GM21717 (cell line): ENCODE measurements at regions not wholly inside any gene's neighbourhood (a gene's known extent, or its start where the extent isn't known, plus 50 kb on each side); places are given as distances from the start of the nearest gene placed in this dataset.
"Not testable (repeated sequence)": the region's sequence is repeated elsewhere in the genome, so short reads cannot be mapped to it uniquely, and the experiment has no call there.

Source experiments
- ATAC-seq: cut with Tn5 transposase; IDR thresholded peaks from one replicate; pipeline ENCODE4 v1.9.1; 2021; ENCODE audit warnings: mild to moderate bottlenecking, moderate library complexity; ENCODE audit not compliant: unreplicated experiment

DNA sequence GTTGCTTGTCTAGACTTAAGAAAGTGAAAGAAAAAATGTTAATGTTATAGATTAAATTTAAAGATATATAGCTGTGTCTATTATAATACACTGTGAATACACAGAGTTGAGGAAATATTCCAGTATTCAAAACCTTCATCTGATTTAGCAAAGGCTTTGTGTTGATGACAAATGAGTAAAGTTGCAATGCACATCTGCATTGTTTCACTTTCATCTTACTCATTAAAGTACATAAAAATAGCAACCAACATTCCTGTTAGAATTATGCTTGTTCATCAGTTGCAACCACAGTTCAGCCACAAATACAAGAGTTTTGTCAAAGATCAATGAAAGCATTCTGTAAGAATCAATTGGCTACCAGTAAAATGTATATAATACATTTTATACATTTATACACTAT, 346.4 kb upstream of the SLC7A11 start:
- no peak for ATAC-seq

DNA sequence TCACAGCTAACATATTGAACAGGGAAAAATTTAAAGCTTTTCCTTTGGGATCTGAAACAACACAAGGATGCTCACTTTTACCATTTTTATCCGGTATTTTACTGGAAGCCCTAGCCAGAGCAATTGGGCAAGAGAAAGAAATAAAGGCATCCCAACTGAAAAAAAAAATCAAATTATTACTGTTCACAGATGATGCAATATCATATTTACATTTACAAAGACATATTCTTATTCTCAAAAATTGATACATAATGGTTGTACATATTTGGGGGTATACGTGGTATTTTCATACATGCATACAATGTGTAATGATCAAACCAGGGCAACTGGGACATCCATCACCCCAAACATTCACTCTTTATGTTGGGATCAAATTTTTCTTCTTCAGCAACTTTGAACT, 337.0 kb upstream of the SLC7A11 start:
- ATAC-seq, result no peak

DNA sequence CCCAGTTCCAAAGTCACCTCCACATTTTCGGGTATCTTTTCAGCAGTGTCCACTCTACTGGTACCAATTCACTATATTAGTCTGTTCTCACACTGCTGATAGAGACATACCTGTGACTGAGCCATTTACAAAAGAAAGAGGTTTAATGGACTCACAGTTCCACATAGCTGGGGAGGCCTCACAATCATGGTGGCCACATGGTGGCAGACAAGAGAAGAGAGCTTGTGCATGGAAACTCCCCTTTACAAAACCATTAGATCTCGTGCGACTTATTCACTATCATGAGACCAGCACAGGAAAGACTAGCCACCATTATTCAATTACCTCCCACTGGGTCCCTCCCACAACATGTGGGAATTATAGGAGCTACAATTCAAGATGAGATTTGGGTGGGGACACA, 335.7 kb upstream of the SLC7A11 start:
- not testable (repeated sequence) for ATAC-seq

DNA sequence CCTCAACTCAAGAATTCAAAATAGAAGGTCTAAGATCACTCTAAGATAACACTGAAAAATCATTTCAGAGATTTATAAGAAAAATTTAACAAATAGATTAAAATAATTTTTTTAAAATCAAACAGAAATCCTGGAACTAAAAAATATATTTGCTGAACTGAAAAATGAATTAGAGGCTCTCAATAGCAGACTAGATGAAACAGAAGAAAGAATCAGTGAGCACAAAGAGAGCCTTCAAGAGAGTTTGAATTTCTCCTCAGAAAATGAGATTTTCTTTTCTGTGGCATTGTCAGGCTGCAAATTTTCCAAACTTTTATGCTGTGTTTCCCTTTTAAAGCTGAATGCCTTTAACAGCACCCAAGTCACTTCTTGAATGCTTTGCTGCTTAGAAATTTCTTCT, 335.0 kb upstream of the SLC7A11 start:
- ATAC-seq, result no peak

DNA sequence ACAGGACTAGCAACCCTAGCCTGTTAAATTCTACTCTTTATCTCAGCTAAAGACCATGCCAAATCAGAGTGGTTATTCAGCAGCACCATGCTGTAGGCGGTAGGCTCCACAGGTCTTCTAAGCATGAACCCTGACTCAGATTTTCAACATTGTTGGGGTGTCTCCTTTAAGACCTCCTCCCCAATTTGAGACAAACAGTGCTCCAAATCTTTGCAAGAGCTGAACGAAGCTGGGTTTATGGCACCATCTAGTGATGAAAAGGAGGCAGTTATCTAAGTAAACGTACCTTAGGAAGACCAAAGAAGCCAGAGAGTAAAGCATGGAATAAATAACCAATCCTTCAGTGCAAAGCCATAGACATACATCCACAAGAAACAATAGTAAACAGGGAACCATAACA, 334.5 kb upstream of the SLC7A11 start:
- ATAC-seq, result no peak

DNA sequence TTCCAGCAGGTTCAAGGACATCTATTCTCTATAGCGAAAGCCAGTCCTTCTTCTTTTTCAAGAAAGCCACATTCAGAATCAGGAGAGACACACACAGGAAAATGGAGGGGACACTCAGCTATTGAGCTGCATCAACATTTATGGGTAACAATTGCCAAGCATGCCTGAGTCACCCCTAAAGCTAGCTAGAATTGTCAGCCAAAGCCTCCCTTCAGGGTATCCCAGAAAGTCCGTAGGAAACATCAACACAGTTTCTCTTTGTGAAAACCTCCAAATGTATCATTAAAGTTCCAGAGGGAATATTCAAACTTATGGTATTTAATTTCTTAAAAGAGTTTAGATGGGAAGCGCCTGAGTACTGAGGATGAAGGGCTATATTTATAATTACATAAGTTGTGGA, 331.1 kb upstream of the SLC7A11 start:
- no peak for ATAC-seq

DNA sequence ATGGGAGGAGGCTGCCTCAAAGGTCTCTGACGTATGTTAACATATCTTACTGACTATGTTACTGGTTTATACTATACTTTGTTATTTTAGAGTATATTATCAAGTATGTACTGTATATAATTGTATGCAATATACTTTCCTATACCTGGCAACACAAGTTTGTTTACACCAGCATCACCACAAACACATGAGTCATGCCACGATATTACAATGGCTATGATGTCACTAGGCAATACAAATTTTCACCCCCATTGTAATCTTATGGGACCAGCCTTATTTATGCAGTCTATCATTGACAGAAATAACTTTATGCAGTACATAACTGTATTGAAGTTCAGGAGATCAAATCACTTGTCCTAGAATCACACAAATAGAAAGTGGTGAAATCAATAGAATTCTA, 329.9 kb upstream of the SLC7A11 start:
- ATAC-seq, result no peak

DNA sequence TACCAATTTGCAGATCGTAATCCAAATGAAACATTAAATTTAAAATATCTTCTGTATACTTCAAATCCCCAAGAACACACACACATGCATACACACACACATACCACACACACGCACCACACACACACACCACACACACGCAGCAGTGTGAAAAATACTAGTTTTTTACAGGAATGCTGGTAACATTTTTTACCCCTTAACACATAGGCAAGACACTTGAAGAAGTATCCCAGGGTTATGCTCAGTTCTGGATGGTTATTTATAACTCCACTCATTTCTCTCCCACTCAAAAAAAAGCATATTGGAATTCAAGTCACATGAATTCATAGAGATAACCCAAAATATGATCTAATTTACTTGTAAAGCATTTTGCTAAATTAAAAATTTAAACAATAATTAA, 325.5 kb upstream of the SLC7A11 start:
- no peak for ATAC-seq

DNA sequence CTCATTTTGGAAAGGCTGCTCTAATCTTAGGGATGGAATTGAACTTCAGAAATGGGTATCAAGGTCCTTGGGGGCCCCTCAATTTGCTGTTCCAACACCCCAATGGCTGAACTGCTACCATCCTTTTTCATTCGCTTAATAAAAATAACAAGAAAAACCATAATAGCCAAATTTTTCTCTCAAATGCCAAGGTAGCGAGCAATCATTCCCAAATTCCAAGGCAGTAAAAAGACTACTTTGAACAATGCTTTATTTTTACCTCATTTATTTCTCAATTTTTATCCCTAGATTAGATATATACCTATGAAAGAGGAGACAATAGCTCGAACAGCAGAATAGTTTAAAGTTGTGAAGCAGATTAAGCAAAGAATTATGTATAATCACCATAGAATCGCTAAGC, 323.4 kb upstream of the SLC7A11 start:
- no peak for ATAC-seq

DNA sequence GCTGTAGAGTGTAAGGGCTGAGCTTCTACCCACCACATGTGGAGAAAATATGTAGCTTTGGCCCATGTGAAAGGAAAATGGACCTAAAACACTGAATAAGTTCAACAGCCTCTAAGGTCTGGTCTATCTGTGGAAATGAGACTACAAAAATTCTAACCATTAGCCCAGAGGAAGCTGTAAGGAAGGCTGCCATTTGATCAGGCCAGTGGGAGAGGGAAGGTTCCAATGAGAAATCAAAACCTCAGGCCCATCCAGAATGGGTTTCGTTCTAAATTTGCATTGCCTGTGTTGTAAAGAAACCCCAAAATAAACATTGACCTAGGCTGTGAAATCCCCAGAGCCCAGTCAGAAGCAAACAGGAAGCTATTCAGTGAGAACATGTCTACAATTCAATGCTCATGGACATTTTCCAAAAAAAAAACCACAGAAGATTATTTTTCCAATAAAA, 320.4 kb upstream of the SLC7A11 start:
- no peak for ATAC-seq

DNA sequence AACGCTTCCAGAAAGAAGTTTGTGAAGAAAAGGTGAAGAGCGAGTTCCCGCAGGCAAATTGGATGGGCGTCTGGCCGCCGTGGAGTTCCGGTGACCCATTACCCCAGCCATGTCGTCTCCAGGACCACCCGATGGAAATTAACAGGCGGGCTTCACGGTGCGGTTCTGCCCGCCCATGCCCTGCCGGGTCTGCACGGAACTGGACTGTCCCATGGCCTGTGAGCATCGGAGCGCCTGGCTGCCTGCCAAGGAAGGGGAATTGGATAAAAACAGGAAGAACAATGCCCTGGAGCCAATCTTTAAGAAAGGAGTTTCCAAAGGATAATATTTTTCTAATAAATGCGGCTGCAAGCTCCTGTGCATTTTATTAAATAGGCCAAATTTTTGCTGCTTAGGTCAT, 319.8 kb upstream of the SLC7A11 start:
- ATAC-seq, result no peak

DNA sequence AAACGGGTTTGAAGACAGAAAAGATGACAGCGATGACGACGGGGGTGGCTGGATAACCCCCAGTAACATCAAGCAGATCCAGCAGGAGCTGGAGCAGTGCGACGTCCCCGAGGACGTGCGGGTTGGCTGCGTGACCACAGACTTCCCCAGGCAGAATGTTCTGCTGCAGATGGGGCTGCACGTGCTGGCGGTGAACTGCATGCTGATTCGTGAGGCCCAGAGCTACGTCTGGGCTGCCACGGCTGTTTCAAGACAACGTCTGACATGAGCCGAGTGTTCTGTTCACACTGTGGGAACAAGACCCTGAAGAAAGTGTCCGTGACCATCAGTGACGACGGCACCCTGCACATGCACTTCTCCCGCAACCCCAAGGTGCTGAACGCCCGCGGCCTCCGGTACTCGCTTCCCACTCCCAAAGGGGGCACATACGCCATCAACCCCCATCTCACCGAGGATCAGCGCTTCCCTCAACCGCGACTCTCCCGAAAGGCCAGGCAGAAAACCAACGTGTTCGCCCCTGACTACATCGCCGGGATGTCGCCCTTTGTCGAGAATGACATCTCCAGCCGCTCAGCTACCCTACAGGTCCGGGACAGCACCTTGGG, 319.2 kb upstream of the SLC7A11 start:
- no peak for ATAC-seq

DNA sequence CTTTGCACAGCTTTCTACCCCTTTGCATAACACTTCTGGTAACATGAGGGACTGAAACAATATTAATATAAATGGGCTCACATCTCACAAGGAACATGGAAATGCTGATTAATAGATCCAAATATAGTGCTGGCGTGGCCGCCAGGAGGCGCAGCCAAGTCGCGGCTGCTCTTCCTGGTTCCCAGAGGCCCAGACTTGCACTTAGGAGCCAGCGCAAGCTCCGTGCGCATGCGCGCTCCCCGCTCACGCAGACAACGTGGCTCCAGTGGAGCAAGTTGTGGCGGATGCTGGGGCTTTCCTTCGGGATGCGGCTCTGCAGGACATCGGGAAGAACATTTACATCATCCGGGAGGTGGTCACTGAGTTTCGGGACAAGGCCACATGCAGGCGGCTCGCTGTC, 318.3 kb upstream of the SLC7A11 start:
- no peak for ATAC-seq

DNA sequence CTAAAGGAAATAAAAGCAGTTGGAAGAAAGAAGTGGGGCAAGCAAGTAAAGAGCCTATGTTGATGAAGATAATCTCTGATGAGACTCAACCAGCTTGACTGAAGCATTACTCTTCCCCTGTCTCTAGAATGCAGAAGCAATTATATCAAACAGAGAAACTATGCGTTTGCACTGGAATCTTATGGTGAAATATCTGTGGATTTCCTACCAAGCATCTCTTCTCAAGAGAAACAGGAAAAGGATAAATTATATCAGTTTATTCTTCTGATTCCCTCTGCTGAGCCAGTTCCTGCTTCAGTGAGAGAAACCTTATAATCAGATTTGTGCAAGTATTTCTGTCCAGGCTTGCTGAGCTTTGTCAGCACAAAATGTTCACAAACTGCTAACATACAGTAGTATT, 316.7 kb upstream of the SLC7A11 start:
- no peak for ATAC-seq

DNA sequence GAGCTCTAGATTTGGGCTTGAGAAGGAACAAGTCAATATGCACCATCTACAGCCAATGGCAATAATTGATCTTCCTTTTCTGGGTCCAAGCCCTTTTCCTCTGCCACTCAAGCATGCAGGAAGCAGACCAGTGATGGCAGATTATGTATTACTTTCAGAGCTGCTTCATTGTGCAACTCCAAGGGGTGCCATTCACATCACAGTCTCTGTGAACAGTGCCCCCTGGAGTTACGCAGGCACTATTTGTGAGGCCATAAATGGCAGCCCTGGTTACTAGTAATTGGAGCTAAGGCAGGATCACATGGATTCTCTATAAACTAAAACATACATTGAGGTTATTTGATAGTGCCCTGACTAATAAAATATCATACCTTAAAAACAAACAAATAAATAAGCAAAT, 313.4 kb upstream of the SLC7A11 start:
- ATAC-seq, result peak; percentile 68

DNA sequence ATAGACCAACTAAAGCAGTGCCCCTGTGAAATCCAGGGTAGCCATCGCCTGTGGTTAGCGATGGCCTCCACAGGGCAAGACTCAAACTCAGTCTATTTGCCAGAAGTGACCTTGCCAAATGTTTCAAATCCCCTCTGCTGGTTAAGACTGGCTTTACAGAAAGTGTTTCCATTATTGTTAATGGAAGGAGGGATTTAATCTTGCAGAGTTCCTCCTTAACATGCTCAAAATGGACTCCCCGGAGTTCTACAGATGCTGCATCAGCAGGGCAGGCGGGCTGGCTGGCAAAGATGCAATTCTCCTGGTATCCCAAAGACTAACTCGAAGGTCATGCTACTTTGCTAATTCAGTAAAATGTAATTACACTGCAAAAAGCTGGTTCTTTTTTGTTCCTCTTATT, 313.0 kb upstream of the SLC7A11 start:
- no peak for ATAC-seq

DNA sequence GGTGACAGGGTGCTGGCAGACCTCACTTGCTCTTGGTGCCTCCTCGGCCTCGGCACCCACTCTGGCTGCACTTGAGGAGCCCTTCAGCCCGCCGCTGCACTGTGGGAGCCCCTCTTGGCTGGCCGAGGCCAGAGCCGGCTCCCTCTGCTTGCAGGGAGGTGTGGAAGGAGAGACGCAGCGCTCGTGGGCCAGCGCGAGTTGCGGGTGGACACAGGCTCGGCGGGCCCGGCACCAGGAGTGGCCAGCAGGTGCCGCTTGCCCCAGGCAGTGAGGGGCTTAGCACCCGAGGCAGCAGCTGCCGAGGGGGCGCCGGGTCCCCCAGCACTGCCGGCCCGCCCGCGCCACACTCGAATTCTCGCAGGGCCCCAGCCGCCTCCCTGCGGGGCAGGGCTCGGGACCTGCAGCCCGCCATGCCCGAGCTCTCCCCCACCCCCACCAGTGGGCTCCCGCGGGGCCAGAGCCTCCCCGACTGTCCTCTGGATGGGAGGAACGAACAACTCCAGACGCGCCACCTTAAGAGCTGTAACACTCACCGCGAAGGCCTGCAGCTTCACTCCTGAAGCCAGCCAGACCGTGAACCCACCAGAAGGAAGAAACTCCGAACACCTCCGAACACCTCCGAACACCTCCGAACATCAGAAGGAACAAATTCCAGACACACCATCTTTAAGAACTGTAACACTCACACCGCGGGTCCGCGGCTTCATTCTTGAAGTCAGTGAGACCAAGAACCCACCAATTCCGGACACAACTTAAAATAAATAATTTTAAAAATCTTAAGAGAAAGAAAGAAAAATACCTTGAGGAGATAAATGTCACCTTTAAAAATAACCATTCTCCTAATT, 311.1 kb upstream of the SLC7A11 start:
- ATAC-seq, result no peak

DNA sequence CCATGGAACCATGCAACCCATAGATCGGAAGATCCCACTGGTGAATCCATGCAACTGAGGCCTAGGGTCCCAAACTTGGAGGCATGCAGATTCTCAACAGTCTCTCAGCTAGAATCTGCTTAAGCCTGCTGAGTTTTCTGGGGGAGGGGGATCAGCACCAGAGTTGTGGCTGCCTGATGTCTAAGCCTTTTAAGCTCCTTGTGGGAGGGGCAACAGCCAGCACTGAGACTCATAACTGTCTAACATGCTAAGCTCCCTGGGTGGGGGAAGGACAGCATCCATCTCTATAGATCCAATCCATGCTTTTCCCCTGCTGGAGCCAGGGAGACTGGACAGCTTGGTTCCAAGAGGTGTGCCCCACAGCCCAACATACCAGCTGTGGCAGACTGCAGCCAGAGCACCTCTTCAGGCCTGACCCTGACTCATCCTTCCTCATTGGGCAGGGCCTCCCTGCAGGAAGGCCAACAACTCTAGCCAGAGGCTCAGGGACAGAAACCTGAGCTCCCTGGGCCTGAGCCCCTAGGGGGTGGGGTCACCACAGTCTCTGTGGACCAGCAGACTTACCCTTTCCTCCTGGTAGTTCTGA, 300.1 kb upstream of the SLC7A11 start:
- ATAC-seq, result no peak

DNA sequence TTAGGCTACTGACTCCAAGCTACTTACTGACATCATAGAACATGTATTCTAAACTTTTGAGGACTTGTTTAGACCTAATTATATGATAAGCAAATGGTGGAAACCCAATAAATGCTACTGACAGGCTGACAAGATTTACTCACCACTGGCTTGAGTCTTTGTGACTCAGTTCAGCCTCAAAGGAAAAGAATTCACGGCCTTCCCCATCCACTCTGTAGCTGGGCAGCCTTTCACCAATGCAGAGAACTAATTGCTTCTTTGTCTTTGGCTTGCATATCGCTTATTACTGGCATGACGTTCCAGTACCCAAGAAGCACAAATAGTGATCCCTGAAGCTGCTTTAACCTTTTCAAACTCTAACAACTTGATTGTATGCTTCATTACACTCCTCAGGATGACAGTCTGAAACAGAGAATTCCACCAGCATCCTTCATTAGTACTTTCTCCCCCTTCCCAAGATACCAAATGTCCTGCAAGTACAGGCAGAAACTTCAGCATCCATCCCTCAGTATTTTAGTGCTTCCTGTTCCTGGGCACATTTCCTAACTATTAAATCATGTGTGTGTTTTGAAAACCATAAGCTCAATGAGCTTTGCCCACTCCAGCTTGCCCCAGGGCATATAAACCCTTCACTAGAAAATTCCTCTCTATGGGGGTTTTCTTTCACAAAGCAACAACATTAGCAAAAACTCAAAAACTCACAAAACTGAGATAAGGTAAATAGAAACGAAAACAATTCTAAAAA, 298.1 kb upstream of the SLC7A11 start:
- no peak for ATAC-seq

DNA sequence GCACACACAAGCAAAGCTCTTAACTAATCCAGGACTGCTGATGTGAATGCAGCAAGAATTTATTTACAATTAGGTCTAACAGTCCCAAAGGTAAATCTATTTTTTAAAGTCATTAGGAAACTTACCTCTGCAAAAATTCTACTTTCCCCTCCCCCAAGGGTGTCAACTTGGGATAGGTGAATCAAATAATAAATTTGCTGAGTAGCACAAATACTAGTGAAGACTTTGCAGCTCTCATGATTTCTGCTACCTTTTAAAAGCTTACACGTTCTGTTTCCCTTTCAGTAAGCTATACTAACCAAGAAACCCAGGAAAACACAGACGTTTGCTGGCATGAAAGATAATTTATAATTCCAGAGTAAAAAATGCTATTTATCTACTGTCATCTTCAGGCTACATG, 296.6 kb upstream of the SLC7A11 start:
- no peak for ATAC-seq

DNA sequence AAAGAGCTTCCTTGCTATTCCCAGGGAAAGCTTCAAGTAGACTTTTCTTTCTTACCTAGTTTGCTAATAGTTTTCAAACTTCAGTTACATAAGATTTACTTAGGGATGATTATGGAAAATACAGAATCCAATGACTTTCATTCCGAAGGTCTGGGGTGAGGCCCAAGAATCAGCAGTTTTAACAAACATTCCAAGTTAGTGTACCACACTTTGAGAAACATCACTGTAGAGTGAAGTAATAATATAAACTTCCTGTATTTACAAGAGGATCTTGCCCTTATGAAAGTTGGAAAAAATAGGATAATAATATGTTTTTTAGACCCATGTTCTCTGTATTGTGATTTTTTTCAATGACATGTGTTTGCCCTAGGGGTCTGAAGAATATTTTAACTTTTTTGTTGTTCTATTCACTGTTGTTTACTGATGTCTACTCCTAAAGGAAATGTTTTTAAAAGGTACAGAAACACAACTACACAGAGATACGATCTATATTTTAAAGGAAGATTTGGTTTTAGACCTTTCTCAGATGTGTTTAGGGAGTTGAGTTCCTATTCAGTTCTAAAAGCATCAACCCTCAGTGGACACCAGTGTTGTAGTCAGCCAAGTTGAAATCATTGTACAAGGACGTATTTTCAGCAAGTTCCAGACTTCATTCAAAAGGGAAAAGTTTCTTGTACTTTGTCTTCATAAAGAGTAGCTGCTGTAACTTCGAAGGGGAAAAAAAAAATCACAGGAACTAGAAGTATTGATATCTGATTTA, 295.8 kb upstream of the SLC7A11 start:
- no peak for ATAC-seq
